ENCODE measurements at regions not wholly inside any gene's neighbourhood (a gene's known extent, or its start where the extent isn't known, plus 50 kb on each side); places are given as distances from the start of the nearest gene placed in this dataset.

GRCh38 chr2:224283466-224283965, 118.4 kb downstream of the FAM124B start:
- intact Hi-C loops (cut with DNase I), result loop anchor here (5.0 kb wide), 2 partner anchors 286 to 291 kb away; no protein-coding TSS in a partner anchor
- no peak for ATAC-seq
- H3K27ac ChIP-seq, result no peak overlapping the region
- no peaks in the 10 kb centered on the region for H3K4me1 ChIP-seq
- no peaks in the 10 kb centered on the region for H3K9me3 ChIP-seq
- H3K4me3 ChIP-seq, result no peak overlapping the region
- WGBS (ENCODE audit: insufficient coverage, low coverage, low lambda C conversion rate, missing lambda C conversion rate), result 49% methylated on average over 7 of the region's 8 CpGs
- H3K27me3 ChIP-seq, result no peaks in the 10 kb centered on the region
- H3K36me3 ChIP-seq, result no peaks in the 10 kb centered on the region
- DNase-seq, result no peak
- no peak for TF ChIP-seq CTCF (IDR thresholded peaks at IDR 0.05)
- TF ChIP-seq POLR2A (IDR thresholded peaks at IDR 0.05), result no peak

DNA sequence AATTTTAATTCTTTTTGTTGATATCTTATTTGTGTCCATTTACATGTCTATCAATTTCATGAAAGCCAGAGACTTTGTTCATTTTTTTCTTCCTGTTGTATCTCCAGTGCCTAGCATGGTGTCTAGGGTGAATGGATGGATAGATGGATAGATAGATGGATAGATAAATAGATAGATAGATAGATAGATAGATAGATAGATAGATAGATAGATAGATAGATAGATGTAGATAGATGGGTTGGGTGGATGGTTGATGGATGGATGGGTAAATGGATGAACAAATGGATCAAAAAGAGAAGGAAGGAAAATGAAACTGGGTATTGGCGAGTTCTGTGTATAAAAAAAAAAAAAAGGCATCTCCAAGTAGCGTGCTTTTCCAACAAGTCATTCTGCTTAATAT, 120.5 kb downstream of the FAM124B start:
- DNase-seq (no peak), ATAC-seq (no peak)
- WGBS (ENCODE audit: insufficient coverage, low coverage, low lambda C conversion rate, missing lambda C conversion rate), result 59% methylated on average over 2 of the region's 2 CpGs
- H3K27ac ChIP-seq, result no peak overlapping the region
- H3K27me3 ChIP-seq, result no peaks in the 10 kb centered on the region
- H3K36me3 ChIP-seq, result no peaks in the 10 kb centered on the region
- H3K9me3 ChIP-seq, result no peaks in the 10 kb centered on the region
- TF ChIP-seq POLR2A (IDR thresholded peaks at IDR 0.05), result no peak
- no peak for TF ChIP-seq CTCF (IDR thresholded peaks at IDR 0.05)
- intact Hi-C loops (cut with DNase I), result loop anchor here (5.0 kb wide), 2 partner anchors 284 to 289 kb away; no protein-coding TSS in a partner anchor
- H3K4me1 ChIP-seq, result no peaks in the 10 kb centered on the region
- H3K4me3 ChIP-seq, result no peak overlapping the region

DNA sequence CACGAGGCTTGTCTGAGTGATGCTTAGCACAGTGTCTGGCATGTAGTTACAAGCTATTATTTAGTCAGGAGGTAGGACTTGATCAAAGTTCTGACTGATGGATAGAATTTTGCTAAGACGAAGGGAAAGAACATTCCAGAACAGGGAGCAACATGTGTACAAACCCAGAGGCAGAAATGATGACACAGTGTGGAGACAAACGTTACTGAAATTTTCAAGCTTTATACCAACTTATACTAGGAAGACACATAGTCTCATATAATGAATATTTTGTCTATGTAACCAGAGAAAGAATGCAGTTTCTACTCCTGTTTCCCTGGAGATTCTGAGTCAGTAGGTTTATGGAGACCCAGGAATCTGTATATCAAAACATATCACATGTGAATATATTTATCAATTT, 123.4 kb downstream of the FAM124B start:
- ATAC-seq (no peak), DNase-seq (no peak)
- Histone ChIP-seq H3K4me3 (no peak overlapping the region), H3K36me3 (no peaks in the 10 kb centered on the region), H3K4me1 (peaks cover 0 to under 1% (median 0%) of the 10 kb centered on the region in 4 donors), H3K27me3 (no peaks in the 10 kb centered on the region), H3K27ac (no peak overlapping the region), H3K9me3 (no peaks in the 10 kb centered on the region)
- WGBS (ENCODE audit: insufficient coverage, low coverage, low lambda C conversion rate, missing lambda C conversion rate), result 68% methylated on average over 3 of the region's 3 CpGs
- TF ChIP-seq POLR2A (IDR thresholded peaks at IDR 0.05), result no peak
- TF ChIP-seq CTCF (IDR thresholded peaks at IDR 0.05), result no peak
- intact Hi-C loops (cut with DNase I), result no loop called here

- Histone ChIP-seq H3K9me3 (no peaks in the 10 kb centered on the region), H3K4me1 (peaks cover 0 to 20% (median 3%) of the 10 kb centered on the region in 4 donors), H3K27ac (no peak overlapping the region), H3K27me3 (no peaks in the 10 kb centered on the region), H3K4me3 (no peak overlapping the region), H3K36me3 (no peaks in the 10 kb centered on the region)
- no peak for DNase-seq
- no peak for ATAC-seq
- intact Hi-C loops (cut with DNase I), result no loop called here
- TF ChIP-seq CTCF (IDR thresholded peaks at IDR 0.05) (no peak), POLR2A (IDR thresholded peaks at IDR 0.05) (no peak)
Measured at GRCh38 chr2:224276251-224276650, 125.7 kb downstream of the FAM124B start.

Measured in right lobe of liver (tissue), 6 donors.